Activated T-cell treated with anti-CD3 and anti-CD28 coated beads, Interleukin-2, amount 50 U/mL, for 72 hours (primary cell): ENCODE measurements at regions not wholly inside any gene's neighbourhood (a gene's known extent, or its start where the extent isn't known, plus 50 kb on each side); places are given as distances from the start of the nearest gene placed in this dataset.

Experiments
- ATAC-seq, 2 donors: fragments of 150-1000 bp; cut with Tn5 transposase; replicated peaks in 1 of 2; 2 replicates each; pipeline ENCODE4 v1.10.0; 2021; ENCODE audit warnings: moderate library complexity in 2 of 2, mild to moderate bottlenecking in 1 of 2
- DNase-seq, 2 donors: peaks; one replicate each; pipeline ENCODE4 v3.0.0; 2021 to 2022; ENCODE audit warnings: mixed read lengths in 1 of 2
- H3K27ac Mint-ChIP-seq: one replicate; pipeline ENCODE4 v1.8.0; 2022; ENCODE audit warnings: mild to moderate bottlenecking, moderate library complexity, mixed read lengths
- H3K27me3 Mint-ChIP-seq: one replicate; pipeline ENCODE4 v1.8.0; 2022; ENCODE audit warnings: low read depth, mixed read lengths
- H3K36me3 Mint-ChIP-seq, 2 donors: one replicate each; pipeline ENCODE4 v1.8.0; 2022; ENCODE audit warnings: mixed read lengths in 2 of 2, mild to moderate bottlenecking in 1 of 2; ENCODE audit not compliant: insufficient read depth in 2 of 2
- H3K4me1 Mint-ChIP-seq: one replicate; pipeline ENCODE4 v1.8.0; 2022; ENCODE audit warnings: low read depth, mixed read lengths
- H3K4me3 Mint-ChIP-seq, 2 donors: one replicate each; pipeline ENCODE4 v1.8.0; 2022; ENCODE audit warnings: mild to moderate bottlenecking in 2 of 2, mixed read lengths in 2 of 2, moderate library complexity in 2 of 2
- H3K9me3 Mint-ChIP-seq, 2 donors: one replicate each; pipeline ENCODE4 v1.8.0; 2022; ENCODE audit warnings: mixed read lengths in 2 of 2

DNA sequence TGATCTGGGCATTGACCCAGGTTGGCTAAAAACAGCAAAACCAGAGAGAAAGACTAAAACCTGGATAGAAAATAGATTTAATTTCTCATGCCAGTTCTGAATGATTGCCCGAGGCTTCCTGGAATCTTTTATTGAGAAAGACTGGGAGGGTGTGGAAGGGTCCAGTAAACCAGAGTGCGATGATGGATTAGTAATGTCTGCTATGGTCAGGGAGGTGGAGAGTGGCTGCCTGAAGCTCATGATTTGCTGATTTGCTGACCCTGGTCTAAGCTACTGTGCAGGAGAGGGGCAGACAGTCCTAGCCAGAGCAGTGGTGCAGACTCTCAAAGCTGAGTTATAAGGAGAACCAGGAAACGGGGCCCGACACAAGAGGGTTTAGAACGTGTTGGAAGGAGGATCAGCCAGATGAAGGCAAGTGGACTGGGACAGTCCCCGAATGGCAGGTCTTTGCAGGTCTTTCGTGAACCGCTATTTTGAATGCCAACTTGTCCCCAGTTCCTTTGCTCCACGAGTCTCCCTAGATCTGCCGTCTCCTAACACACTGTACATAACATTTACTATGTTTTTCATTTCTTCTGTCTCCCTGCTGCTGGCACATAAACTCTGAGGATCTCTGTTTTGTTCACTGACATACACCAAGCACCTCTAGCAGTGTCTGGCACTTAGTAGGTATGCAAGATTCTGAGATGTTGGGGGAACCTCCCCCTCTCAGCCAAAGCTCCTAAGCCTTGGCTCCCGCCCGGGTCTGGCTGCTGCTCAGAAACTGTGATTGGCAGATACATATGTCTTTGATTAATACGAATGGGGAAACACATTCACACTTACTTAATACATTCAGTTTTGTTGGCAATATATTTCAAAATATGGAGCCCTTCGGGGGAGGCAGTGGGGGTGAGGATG is 237.3 kb upstream of the TNRC6C start:
- H3K27ac Mint-ChIP-seq, result no peak overlapping the region
- peaks cover 3 to 4% of the 10 kb centered on the region in 2 donors for H3K36me3 Mint-ChIP-seq
- ATAC-seq (no peak), DNase-seq (no peak)
- no peak overlapping the region for H3K4me3 Mint-ChIP-seq
- peaks cover 9% of the 10 kb centered on the region in 2 donors for H3K9me3 Mint-ChIP-seq
- peaks cover 22% of the 10 kb centered on the region for H3K27me3 Mint-ChIP-seq
- no peaks in the 10 kb centered on the region for H3K4me1 Mint-ChIP-seq

DNA sequence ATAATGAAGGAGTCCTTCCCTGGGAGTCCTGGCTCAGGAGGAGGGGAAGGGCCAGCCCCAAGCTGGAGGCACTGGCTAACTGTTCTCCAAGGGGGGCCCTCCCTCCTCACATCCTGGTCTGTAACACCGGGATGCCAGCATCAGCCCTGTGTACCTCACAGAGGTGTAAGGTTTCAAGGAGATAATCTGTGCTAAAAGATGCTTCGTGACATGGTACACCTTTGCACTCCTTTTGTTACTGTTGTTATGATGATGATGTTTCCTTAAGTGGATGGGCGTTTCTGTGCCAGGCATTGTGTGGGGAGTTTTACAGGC is 236.7 kb upstream of the TNRC6C start:
- Mint-ChIP-seq H3K27ac (no peak overlapping the region), H3K27me3 (peaks cover 22% of the 10 kb centered on the region), H3K4me1 (no peaks in the 10 kb centered on the region), H3K4me3 (no peak overlapping the region), H3K9me3 (peaks cover 6 to 9% of the 10 kb centered on the region in 2 donors), H3K36me3 (peaks cover 0 to 4% of the 10 kb centered on the region in 2 donors)
- ATAC-seq (no peak), DNase-seq (no peak)

DNA sequence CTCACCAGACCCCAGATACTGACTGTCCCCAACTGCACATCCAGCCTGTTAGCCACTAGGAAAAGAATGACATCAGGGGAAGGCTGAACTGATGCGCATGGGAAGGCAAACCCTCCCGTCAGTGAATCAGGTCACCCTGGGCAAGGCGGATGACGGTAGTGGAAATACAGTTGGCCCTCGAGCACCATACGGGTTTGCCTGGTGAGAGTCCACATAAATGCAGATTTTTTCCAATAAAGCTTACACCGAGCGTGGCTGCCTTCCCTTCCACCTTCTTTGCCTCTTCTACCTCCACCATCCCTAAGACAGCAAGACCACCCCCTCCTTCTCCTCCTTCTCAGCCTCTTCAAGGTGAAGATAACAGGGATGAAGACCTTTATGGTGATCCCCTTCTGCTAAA is 236.1 kb upstream of the TNRC6C start:
- Mint-ChIP-seq H3K27me3 (peaks cover 16% of the 10 kb centered on the region), H3K27ac (no peak overlapping the region), H3K36me3 (peaks cover 0 to 4% of the 10 kb centered on the region in 2 donors), H3K9me3 (peaks cover 6 to 9% of the 10 kb centered on the region in 2 donors), H3K4me1 (no peaks in the 10 kb centered on the region), H3K4me3 (no peak overlapping the region)
- no peak for ATAC-seq
- DNase-seq, result no peak

DNA sequence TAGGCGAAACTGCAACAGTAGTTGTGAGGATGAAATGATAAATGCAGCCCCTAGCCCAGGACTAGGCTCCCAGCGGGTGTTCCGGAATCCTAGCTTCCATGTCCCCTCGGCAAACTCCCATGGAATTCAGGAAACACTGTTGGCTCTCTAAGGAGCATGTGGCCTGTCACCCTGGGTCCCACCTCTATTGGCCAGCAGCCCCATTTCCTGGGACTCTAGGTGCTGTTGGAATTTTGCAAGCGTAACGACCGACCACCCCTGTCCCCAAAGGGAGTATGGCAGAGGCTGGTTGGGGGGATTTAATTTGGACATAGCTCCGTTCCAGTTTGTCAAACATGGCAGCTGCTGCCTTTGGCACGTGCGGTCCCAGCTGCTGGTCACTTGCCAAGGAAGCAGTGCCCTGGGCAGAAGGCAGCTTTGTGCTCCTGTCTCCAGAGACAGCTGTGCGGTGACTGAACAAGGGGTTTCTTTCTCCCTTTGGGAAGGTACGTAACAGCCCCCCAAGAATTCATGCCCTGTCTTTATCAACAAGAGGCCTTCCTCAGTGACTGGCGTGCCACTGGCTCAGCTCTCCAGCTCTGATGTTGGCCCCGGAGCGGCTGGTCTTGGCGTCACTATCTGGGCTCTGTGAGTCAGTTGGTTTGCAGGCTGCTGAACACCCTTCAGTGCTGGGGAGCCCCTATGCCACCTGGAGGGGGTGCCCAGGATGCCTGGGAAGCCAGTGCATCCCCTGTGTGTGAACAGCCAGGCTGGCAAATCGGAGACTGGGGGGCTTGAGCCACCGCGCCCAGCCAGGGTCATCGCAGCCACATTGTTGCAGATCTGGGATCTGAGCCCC is 235.2 kb upstream of the TNRC6C start:
- DNase-seq (no peak), ATAC-seq (no peak)
- Mint-ChIP-seq H3K4me1 (no peaks in the 10 kb centered on the region), H3K36me3 (peaks cover 0 to 3% of the 10 kb centered on the region in 2 donors), H3K27ac (no peak overlapping the region), H3K27me3 (peaks cover 12% of the 10 kb centered on the region), H3K9me3 (peaks cover 5 to 8% of the 10 kb centered on the region in 2 donors), H3K4me3 (no peak overlapping the region)

- no peak overlapping the region for H3K4me3 Mint-ChIP-seq
- no peak for DNase-seq
These were observed 234.3 kb upstream of the TNRC6C start for GRCh38 chr17:77723909-77724875.

GRCh38 chr17:77724876-77725615 is 233.5 kb upstream of the TNRC6C start:
- DNase-seq (no peak), ATAC-seq (no peak)
- Mint-ChIP-seq H3K36me3 (peaks cover 0 to under 1% of the 10 kb centered on the region in 2 donors), H3K27me3 (peaks cover 7% of the 10 kb centered on the region), H3K4me3 (no peak overlapping the region), H3K9me3 (no peaks in the 10 kb centered on the region), H3K27ac (no peak overlapping the region), H3K4me1 (no peaks in the 10 kb centered on the region)

More at GRCh38 chr17:77723909-77724875, 234.3 kb upstream of the TNRC6C start:
- no peaks in the 10 kb centered on the region for H3K4me1 Mint-ChIP-seq
- peaks cover 7% of the 10 kb centered on the region for H3K27me3 Mint-ChIP-seq
- H3K9me3 Mint-ChIP-seq, result no peaks in the 10 kb centered on the region
- H3K36me3 Mint-ChIP-seq, result no peaks in the 10 kb centered on the region
- H3K27ac Mint-ChIP-seq, result no peak overlapping the region
- ATAC-seq, result no peak

- Mint-ChIP-seq H3K27me3 (peaks cover 2% of the 10 kb centered on the region), H3K4me3 (no peak overlapping the region), H3K27ac (no peak overlapping the region), H3K36me3 (peaks cover 2 to 3% of the 10 kb centered on the region in 2 donors), H3K4me1 (no peaks in the 10 kb centered on the region), H3K9me3 (peaks cover 0 to 2% of the 10 kb centered on the region in 2 donors)
- DNase-seq (no peak), ATAC-seq (no peak)
These were observed 232.7 kb upstream of the TNRC6C start for GRCh38 chr17:77725846-77726245.

DNA sequence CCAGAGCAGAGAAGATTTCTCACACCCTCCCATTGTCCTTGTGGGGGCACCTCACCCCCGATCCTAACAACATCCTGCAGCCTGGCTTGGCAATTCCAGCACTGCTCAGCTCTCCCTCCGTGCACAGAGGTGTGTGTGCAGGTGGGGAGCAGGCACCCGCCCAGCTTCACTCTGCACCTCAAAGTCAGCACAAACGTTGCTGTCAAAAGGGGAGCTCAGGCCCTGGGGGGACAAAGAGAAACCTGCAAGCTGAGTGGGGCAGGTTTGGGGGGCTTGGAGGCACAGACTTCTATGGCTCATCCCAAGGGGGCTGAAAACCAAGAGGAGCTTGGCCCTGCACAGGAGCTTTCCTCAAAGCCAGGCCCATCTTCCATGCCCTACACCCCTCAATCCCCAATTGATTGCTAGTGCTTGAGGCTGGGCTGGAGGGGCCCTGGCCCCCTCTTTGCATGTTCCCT is 231.9 kb upstream of the TNRC6C start:
- DNase-seq, result no peak
- Mint-ChIP-seq H3K9me3 (peaks cover 0 to 2% of the 10 kb centered on the region in 2 donors), H3K27ac (no peak overlapping the region), H3K4me1 (no peaks in the 10 kb centered on the region), H3K4me3 (no peak overlapping the region), H3K27me3 (no peaks in the 10 kb centered on the region), H3K36me3 (peaks cover 2 to 3% of the 10 kb centered on the region in 2 donors)
- ATAC-seq, result no peak

DNA sequence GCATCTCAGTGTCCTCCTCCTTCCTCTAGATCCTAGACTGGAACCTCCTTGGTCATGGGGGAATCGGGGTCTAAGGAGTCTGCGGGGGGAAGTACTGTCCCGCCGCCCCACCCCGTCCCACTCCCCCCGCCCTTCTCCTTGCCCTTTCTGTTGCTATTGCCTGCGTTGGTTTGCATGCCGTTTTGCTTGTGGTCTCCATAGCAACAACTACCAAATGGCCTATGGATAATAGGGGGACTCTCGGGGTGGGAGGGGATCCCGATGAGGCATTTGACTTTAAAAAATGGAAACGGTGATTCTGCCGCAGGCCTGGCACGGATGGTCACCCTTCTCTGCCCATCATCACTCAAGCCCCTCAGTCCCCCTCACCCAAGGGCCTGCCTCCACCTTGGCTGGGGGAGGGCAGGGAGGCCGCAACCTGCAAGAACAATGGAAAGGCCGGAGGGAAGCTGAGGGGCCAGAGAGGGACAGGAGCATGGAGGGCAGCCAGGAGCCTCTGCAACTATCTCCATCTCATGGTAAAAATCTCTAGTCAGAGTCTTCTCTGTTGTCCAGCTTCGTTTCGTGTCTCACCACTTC is 231.4 kb upstream of the TNRC6C start:
- peaks cover 3 to 5% of the 10 kb centered on the region in 2 donors for H3K36me3 Mint-ChIP-seq
- H3K27me3 Mint-ChIP-seq, result no peaks in the 10 kb centered on the region
- no peak overlapping the region for H3K4me3 Mint-ChIP-seq
- H3K9me3 Mint-ChIP-seq, result peaks cover 2% of the 10 kb centered on the region in 2 donors
- no peak for ATAC-seq
- H3K4me1 Mint-ChIP-seq, result no peaks in the 10 kb centered on the region
- H3K27ac Mint-ChIP-seq, result no peak overlapping the region
- DNase-seq, result no peak

- no peak for DNase-seq
These were observed 230.1 kb upstream of the TNRC6C start for GRCh38 chr17:77728474-77728795.

DNA sequence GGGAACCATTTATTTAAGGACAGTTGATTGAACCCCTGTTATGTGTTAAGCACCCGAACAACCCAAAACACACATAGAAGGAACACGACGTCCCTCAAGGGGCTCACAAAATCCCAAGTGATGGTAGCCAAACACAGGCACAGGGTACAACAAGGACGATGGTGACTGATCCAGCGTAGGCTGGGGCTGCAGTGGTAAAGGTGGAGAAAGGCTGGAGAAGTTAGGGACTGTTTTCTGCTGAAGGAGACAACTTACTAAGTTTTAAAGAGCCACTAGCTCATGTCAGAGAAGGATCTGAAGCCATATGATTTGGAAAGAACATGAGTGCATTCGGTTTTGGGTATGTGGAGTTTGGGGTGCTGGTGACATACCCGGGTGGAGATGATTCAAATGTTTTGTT is 229.6 kb upstream of the TNRC6C start:
- Mint-ChIP-seq H3K9me3 (peaks cover 4 to 14% of the 10 kb centered on the region in 2 donors), H3K27me3 (peaks cover 12% of the 10 kb centered on the region), H3K36me3 (peaks cover 7 to 8% of the 10 kb centered on the region in 2 donors), H3K4me1 (peaks cover 4% of the 10 kb centered on the region), H3K27ac (no peak overlapping the region), H3K4me3 (no peak overlapping the region)
- ATAC-seq (no peak), DNase-seq (no peak)

More at GRCh38 chr17:77728474-77728795, 230.1 kb upstream of the TNRC6C start:
- no peak for ATAC-seq
- H3K4me1 Mint-ChIP-seq, result no peaks in the 10 kb centered on the region
- H3K27ac Mint-ChIP-seq, result no peak overlapping the region
- peaks cover 7% of the 10 kb centered on the region for H3K27me3 Mint-ChIP-seq
- no peak overlapping the region for H3K4me3 Mint-ChIP-seq
- peaks cover 7 to 8% of the 10 kb centered on the region in 2 donors for H3K36me3 Mint-ChIP-seq
- peaks cover 4 to 10% of the 10 kb centered on the region in 2 donors for H3K9me3 Mint-ChIP-seq

- Mint-ChIP-seq H3K36me3 (peaks cover 7 to 8% of the 10 kb centered on the region in 2 donors), H3K4me3 (no peak overlapping the region), H3K27ac (no peak overlapping the region), H3K9me3 (peaks cover 4 to 14% of the 10 kb centered on the region in 2 donors), H3K27me3 (peaks cover 14% of the 10 kb centered on the region), H3K4me1 (peaks cover 4% of the 10 kb centered on the region)
- ATAC-seq, result no peak
- no peak for DNase-seq
These were observed 228.9 kb upstream of the TNRC6C start for GRCh38 chr17:77729587-77729986.
